ENCODE measurements at regions not wholly inside any gene's neighbourhood (a gene's known extent, or its start where the extent isn't known, plus 50 kb on each side); places are given as distances from the start of the nearest gene placed in this dataset.
"Not testable (repeated sequence)": the region's sequence is repeated elsewhere in the genome, so short reads cannot be mapped to it uniquely, and the experiment has no call there.

DNA sequence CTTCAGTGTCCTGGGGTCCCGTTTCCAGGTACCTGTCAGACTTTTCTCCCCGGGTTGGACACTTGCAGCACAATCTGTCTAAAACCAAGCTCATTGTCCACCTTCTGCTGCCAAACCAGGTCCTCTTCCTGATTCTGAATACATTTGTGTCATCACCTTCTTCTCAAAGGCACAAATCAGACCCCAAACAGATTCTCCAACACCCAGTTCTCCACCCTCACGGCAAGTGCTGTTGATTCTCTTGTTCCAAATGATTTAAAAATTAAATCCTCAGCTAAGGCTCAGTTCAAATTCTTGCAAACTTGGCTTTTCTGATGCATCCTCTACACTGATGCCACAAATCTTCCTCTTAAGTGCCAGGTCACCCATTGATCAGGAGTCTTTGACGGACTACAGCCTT is 122.5 kb upstream of the LDB2 start:
- Histone ChIP-seq H3K36me3 (ENCODE audit: insufficient read depth, low read length) (no peaks in the 10 kb centered on the region), H3K4me1 (ENCODE audit: insufficient read depth, low read length, poor library complexity, severe bottlenecking) (no peaks in the 10 kb centered on the region), H3K9ac (ENCODE audit: low read depth, low read length, poor library complexity, severe bottlenecking) (no peak overlapping the region), H3K4me3 (ENCODE audit: low read length, poor library complexity, severe bottlenecking) (no peak overlapping the region), H3F3A (ENCODE audit: low read depth) (no peaks in the 10 kb centered on the region), H3K4me2 (ENCODE audit: low read depth, low read length, poor library complexity, severe bottlenecking) (no peak overlapping the region), H3K9me3 (ENCODE audit: insufficient read depth, low read depth, low read length) (no peaks in the 10 kb centered on the region), H3K27me3 (ENCODE audit: insufficient read depth, low read length, poor library complexity, severe bottlenecking) (no peaks in the 10 kb centered on the region), H2AFZ (ENCODE audit: low read length) (no peak overlapping the region), H4K20me1 (ENCODE audit: insufficient read depth, low read length, poor library complexity, severe bottlenecking) (no peaks in the 10 kb centered on the region), H3K79me2 (ENCODE audit: insufficient read depth, low read length) (no peaks in the 10 kb centered on the region), H3K9me2 (replicated peaks; ENCODE audit: low read depth, low read length) (no peaks in the 10 kb centered on the region)
- no peak for TF ChIP-seq EZH2phosphoT487 (IDR thresholded peaks at IDR 0.05; ENCODE audit: borderline replicate concordance)
- TF ChIP-seq, protein P1, sequence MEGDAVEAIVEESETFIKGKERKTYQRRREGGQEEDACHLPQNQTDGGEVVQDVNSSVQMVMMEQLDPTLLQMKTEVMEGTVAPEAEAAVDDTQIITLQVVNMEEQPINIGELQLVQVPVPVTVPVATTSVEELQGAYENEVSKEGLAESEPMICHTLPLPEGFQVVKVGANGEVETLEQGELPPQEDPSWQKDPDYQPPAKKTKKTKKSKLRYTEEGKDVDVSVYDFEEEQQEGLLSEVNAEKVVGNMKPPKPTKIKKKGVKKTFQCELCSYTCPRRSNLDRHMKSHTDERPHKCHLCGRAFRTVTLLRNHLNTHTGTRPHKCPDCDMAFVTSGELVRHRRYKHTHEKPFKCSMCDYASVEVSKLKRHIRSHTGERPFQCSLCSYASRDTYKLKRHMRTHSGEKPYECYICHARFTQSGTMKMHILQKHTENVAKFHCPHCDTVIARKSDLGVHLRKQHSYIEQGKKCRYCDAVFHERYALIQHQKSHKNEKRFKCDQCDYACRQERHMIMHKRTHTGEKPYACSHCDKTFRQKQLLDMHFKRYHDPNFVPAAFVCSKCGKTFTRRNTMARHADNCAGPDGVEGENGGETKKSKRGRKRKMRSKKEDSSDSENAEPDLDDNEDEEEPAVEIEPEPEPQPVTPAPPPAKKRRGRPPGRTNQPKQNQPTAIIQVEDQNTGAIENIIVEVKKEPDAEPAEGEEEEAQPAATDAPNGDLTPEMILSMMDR (conservative IDR thresholded peaks at IDR 0.05; ENCODE audit: low read length), result no peak

DNA sequence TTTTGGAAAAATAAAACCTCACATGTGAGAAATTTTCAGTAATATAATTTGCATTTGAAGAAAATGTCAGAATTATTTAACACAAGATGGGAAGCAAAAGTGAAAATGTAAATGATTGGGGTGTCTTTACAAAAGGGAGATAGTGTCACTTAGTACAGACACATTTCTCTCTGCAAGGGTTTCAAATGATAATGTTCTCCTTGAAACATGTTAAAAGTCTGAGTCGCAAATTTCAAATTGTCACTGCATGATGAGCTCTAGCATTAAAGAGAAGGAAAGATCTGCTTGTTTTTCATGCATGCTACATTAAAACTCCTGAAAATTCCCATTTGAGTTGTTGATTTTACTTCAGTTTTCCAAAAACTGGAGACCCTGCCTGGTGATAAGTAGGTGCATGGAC is 122.0 kb upstream of the LDB2 start:
- Histone ChIP-seq H3K36me3 (ENCODE audit: insufficient read depth, low read length) (no peaks in the 10 kb centered on the region), H3K79me2 (ENCODE audit: insufficient read depth, low read length) (no peaks in the 10 kb centered on the region), H2AFZ (ENCODE audit: low read length) (no peak overlapping the region), H4K20me1 (ENCODE audit: insufficient read depth, low read length, poor library complexity, severe bottlenecking) (no peaks in the 10 kb centered on the region), H3K9ac (ENCODE audit: low read depth, low read length, poor library complexity, severe bottlenecking) (no peak overlapping the region), H3K4me2 (ENCODE audit: low read depth, low read length, poor library complexity, severe bottlenecking) (no peak overlapping the region), H3F3A (ENCODE audit: low read depth) (no peaks in the 10 kb centered on the region), H3K4me1 (ENCODE audit: insufficient read depth, low read length, poor library complexity, severe bottlenecking) (no peaks in the 10 kb centered on the region), H3K9me2 (replicated peaks; ENCODE audit: low read depth, low read length) (no peaks in the 10 kb centered on the region), H3K9me3 (ENCODE audit: insufficient read depth, low read depth, low read length) (no peaks in the 10 kb centered on the region), H3K27me3 (ENCODE audit: insufficient read depth, low read length, poor library complexity, severe bottlenecking) (no peaks in the 10 kb centered on the region), H3K4me3 (ENCODE audit: low read length, poor library complexity, severe bottlenecking) (no peak overlapping the region)
- TF ChIP-seq EZH2phosphoT487 (IDR thresholded peaks at IDR 0.05; ENCODE audit: borderline replicate concordance), result no peak
- TF ChIP-seq, protein P1 (conservative IDR thresholded peaks at IDR 0.05; ENCODE audit: low read length), result no peak

DNA sequence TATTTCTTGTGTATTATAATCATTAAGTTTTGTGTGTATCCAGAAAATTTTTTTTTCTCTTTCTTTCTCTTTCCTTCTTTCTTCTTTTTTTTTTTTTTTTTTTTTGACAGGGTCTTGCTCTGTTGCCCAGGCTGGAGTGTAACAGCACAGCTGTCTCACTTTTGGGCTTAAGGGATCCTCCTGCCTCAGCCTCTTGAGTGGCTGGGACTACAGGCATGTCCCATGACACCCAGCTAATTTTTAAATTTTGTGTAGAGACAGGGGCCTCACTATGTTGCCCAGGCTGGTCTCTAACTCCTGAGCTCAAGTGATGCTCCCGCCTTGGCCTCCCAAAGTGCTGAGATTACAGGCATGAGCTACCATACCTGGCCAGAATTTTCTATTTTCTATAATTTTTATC is 120.2 kb upstream of the LDB2 start:
- H3K36me3 ChIP-seq (ENCODE audit: insufficient read depth, low read length); H3F3A ChIP-seq (ENCODE audit: low read depth); H3K4me1 ChIP-seq (ENCODE audit: insufficient read depth, low read length, poor library complexity, severe bottlenecking); H3K27me3 ChIP-seq (ENCODE audit: insufficient read depth, low read length, poor library complexity, severe bottlenecking); H3K4me3 ChIP-seq (ENCODE audit: low read length, poor library complexity, severe bottlenecking); H3K9ac ChIP-seq (ENCODE audit: low read depth, low read length, poor library complexity, severe bottlenecking); H2AFZ ChIP-seq (ENCODE audit: low read length); H3K4me2 ChIP-seq (ENCODE audit: low read depth, low read length, poor library complexity, severe bottlenecking); H3K9me3 ChIP-seq (ENCODE audit: insufficient read depth, low read depth, low read length); H3K9me2 ChIP-seq (replicated peaks; ENCODE audit: low read depth, low read length); H3K79me2 ChIP-seq (ENCODE audit: insufficient read depth, low read length); H4K20me1 ChIP-seq (ENCODE audit: insufficient read depth, low read length, poor library complexity, severe bottlenecking): not testable (repeated sequence)

DNA sequence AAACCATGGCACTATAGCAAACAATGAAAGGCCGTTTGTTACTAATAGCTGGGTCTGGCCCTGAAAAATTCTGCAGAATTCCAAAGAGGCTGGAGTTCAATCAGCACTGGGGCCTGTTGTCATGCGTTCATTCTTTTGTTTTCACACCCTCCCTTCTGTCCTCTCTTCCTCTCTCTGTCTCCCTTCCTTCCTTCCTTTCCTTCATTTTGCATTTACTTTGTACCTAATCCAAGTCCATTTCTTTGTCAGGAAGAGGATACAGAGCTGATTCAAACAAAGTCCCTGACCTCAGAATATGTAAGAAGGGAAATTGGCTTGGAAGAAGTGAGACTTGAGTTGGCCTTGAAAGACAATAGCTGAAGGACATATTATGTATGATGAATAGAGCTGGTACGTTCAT is 119.6 kb upstream of the LDB2 start:
- H3K9me2 ChIP-seq (replicated peaks; ENCODE audit: low read depth, low read length), result no peaks in the 10 kb centered on the region
- H2AFZ ChIP-seq (ENCODE audit: low read length), result no peak overlapping the region
- H3K27me3 ChIP-seq (ENCODE audit: insufficient read depth, low read length, poor library complexity, severe bottlenecking), result no peaks in the 10 kb centered on the region

More for the DNA sequence above, 119.6 kb upstream of the LDB2 start:
- no peak overlapping the region for H3K4me3 ChIP-seq (ENCODE audit: low read length, poor library complexity, severe bottlenecking)
- H3K9me3 ChIP-seq (ENCODE audit: insufficient read depth, low read depth, low read length), result no peaks in the 10 kb centered on the region
- no peaks in the 10 kb centered on the region for H3K4me1 ChIP-seq (ENCODE audit: insufficient read depth, low read length, poor library complexity, severe bottlenecking)
- H3K36me3 ChIP-seq (ENCODE audit: insufficient read depth, low read length), result no peaks in the 10 kb centered on the region
- H3K79me2 ChIP-seq (ENCODE audit: insufficient read depth, low read length), result no peaks in the 10 kb centered on the region
- no peak overlapping the region for H3K9ac ChIP-seq (ENCODE audit: low read depth, low read length, poor library complexity, severe bottlenecking)
- TF ChIP-seq, protein P1 (conservative IDR thresholded peaks at IDR 0.05; ENCODE audit: low read length), result no peak
- TF ChIP-seq EZH2phosphoT487 (IDR thresholded peaks at IDR 0.05; ENCODE audit: borderline replicate concordance), result no peak
- H4K20me1 ChIP-seq (ENCODE audit: insufficient read depth, low read length, poor library complexity, severe bottlenecking), result no peaks in the 10 kb centered on the region
- H3F3A ChIP-seq (ENCODE audit: low read depth), result no peaks in the 10 kb centered on the region
- H3K4me2 ChIP-seq (ENCODE audit: low read depth, low read length, poor library complexity, severe bottlenecking), result no peak overlapping the region

All from Loucy (cell line).